ENCODE measurements at regions not wholly inside any gene's neighbourhood (a gene's known extent, or its start where the extent isn't known, plus 50 kb on each side); places are given as distances from the start of the nearest gene placed in this dataset.

DNA sequence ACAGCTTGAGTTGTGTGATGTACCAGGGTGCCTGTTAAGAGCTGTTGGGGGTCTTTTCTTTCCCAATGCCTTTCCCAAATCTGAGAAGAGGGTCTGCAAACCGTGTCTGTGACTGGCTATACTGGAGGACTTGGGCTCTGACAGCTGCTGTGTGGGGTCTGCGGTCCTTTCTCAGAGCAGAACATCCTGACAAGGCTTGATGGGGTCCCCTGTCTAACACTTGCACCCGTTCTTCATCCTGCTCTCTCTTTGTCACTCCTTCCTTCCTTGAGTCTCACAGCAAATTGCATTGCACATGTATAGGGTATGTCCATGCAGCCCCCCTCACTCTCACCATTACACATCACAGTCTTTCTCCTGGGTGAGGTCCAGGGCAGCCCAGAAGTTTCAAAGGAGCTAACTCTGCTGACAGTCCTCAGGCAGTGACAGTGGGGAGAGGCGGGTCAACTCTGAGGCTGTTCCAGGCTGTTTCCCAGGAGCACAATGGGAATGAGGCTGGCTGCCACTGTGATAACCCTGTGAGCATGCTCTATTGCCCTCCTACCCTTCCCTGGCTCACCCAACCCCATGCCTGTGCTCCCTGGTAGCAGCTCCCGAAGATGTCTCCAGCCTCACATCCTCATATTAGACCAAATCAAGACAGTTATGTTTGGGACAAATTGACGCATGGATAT, 163.2 kb upstream of the GGTLC1 start:
- TF ChIP-seq, protein P1, sequence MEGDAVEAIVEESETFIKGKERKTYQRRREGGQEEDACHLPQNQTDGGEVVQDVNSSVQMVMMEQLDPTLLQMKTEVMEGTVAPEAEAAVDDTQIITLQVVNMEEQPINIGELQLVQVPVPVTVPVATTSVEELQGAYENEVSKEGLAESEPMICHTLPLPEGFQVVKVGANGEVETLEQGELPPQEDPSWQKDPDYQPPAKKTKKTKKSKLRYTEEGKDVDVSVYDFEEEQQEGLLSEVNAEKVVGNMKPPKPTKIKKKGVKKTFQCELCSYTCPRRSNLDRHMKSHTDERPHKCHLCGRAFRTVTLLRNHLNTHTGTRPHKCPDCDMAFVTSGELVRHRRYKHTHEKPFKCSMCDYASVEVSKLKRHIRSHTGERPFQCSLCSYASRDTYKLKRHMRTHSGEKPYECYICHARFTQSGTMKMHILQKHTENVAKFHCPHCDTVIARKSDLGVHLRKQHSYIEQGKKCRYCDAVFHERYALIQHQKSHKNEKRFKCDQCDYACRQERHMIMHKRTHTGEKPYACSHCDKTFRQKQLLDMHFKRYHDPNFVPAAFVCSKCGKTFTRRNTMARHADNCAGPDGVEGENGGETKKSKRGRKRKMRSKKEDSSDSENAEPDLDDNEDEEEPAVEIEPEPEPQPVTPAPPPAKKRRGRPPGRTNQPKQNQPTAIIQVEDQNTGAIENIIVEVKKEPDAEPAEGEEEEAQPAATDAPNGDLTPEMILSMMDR (IDR thresholded peaks at IDR 0.05; ENCODE audit: borderline replicate concordance, control extremely low read depth, extremely low read depth, insufficient read depth, missing control alignments), result no peak
- DNase-seq (ENCODE audit: low spot score), result no peak
- in situ Hi-C loops (cut with MboI; ENCODE audit: low sequenced_read_pairs, unreplicated experiment), result no loop called here

DNA sequence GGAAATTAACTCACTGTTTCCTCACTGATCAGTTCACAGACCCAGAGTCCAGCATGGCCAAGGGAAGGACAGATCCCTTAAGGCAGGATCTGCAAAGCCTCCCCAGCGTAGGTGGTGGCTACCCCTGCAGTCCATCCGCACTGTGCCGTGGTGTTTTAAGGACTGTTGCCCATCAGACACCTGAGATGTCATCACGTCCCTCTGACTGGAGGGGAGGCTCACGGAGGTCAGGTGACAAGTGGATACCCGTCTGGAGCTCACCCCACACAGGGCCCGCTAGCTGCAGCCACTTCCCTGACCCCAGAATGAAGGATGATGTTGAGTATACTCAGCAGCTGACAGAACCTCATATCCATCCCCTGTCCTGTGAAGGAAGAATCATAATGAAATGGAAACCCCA, 161.8 kb upstream of the GGTLC1 start:
- in situ Hi-C loops (cut with MboI; ENCODE audit: low sequenced_read_pairs, unreplicated experiment), result no loop called here
- TF ChIP-seq, protein P1 (IDR thresholded peaks at IDR 0.05; ENCODE audit: borderline replicate concordance, control extremely low read depth, extremely low read depth, insufficient read depth, missing control alignments), result no peak
- DNase-seq (ENCODE audit: low spot score), result no peak

DNA sequence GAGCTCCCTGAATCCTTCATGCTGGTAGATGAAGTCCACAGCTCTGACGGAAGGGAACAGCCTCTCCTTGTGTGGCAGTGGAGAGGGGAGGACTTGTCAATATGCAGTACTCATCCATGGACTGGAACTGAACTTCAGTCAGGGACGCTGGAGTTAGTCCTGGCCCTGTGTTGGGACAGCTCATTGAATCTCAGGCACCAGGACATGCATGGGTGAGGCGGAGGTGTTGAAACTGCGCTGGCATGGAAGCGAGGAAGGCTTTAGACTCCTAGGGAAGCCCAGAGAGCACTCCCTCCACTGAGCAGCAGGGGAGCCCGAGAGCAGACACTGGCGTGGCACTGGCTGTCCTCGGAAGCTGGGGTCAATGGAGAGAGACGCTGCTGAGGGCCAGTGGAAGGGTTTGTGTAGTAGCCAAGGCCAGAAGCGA, 161.3 kb upstream of the GGTLC1 start:
- DNase-seq (ENCODE audit: low spot score), result no peak
- in situ Hi-C loops (cut with MboI; ENCODE audit: low sequenced_read_pairs, unreplicated experiment), result no loop called here

DNA sequence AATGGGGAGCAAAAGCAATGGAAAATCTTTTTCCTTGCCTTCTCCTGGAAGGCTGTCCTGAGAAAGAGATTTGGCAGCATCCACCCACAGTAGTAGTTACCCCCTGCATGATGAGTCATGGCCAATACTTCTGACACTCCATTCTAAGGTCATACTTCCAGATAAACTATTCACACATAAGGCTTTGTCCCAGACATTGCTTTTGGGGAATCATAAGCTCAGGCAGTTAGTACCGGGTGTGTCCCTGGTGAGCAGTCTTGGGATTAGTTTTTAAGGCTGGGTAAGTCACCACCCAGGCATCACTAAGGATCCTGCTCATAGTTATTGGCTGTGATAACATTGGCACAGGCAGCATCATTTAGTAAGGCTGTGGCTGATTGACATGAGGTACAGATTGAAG, 160.6 kb upstream of the GGTLC1 start:
- TF ChIP-seq, protein P1 (IDR thresholded peaks at IDR 0.05; ENCODE audit: borderline replicate concordance, control extremely low read depth, extremely low read depth, insufficient read depth, missing control alignments), result no peak
- in situ Hi-C loops (cut with MboI; ENCODE audit: low sequenced_read_pairs, unreplicated experiment), result no loop called here
- DNase-seq (ENCODE audit: low spot score), result no peak

More for the DNA sequence above, 161.3 kb upstream of the GGTLC1 start:
- TF ChIP-seq, protein P1 (IDR thresholded peaks at IDR 0.05; ENCODE audit: borderline replicate concordance, control extremely low read depth, extremely low read depth, insufficient read depth, missing control alignments), result peak; percentile 10

DNA sequence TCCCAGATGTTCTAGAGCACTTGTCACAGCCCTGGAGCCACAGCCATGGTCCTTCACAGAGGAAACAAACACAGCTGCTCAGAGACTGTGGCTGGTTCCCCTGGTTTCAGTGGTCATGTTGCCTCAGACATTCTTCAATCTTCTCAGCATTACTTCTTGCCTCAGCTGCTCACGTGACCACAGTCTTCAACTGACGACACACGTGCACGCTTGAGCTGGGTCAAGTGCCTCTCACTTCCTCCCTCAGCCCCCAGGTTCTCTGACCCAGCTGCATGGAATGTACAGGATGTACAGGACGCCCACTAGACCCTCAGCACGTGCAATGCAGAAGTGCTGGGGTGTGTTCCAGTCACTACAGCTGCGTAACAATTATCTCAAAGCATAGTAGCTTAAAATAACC, 159.8 kb upstream of the GGTLC1 start:
- DNase-seq (ENCODE audit: low spot score), result no peak
- TF ChIP-seq, protein P1 (IDR thresholded peaks at IDR 0.05; ENCODE audit: borderline replicate concordance, control extremely low read depth, extremely low read depth, insufficient read depth, missing control alignments), result no peak
- in situ Hi-C loops (cut with MboI; ENCODE audit: low sequenced_read_pairs, unreplicated experiment), result no loop called here

DNA sequence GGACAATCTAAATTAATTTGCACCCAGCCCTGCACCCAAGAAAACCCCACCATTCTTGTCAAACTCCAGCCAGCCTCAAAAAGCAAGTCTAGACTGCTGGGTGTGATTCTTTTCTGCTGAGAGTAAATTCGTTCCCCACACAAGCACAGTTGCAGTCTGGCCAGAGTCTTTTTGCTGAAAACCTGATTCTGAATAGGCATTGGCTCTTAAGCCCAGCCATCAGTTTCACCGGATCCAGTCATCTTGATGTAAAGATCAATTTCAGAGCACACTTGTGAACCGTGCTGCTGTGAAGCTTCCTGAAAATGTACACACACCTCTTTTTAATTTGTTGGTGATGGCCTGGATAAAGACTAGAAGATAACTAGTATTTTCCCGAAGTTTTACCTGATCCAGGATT, 159.4 kb upstream of the GGTLC1 start:
- DNase-seq (ENCODE audit: low spot score), result no peak
- in situ Hi-C loops (cut with MboI; ENCODE audit: low sequenced_read_pairs, unreplicated experiment), result no loop called here
- TF ChIP-seq, protein P1 (IDR thresholded peaks at IDR 0.05; ENCODE audit: borderline replicate concordance, control extremely low read depth, extremely low read depth, insufficient read depth, missing control alignments), result no peak

All from GM13976 (cell line).